ENCODE measurements at regions not wholly inside any gene's neighbourhood (a gene's known extent, or its start where the extent isn't known, plus 50 kb on each side); places are given as distances from the start of the nearest gene placed in this dataset.
A peak's percentile ranks its signal among the peaks of the same experiment; 100 is the strongest.

GRCh38 chr15:93164409-93164808 is 75.4 kb upstream of the RGMA start:
- Histone ChIP-seq H3K9me2 (ENCODE audit: insufficient read depth) (no peaks in the 10 kb centered on the region), H3K79me2 (ENCODE audit: insufficient read depth, low read length) (no peaks in the 10 kb centered on the region), H3K4me3 (replicated peaks in 1 of 2; ENCODE audit: low read depth in 1 of 2, low read length in 2 of 2) (no peak overlapping the region), H3K9ac (ENCODE audit: low read length) (no peak overlapping the region), H3K9me3 (ENCODE audit: control insufficient read depth in 1 of 2, insufficient read depth in 1 of 2, low read depth in 1 of 2, low read length in 2 of 2) (no peaks in the 10 kb centered on the region), H2AFZ (ENCODE audit: low read depth, low read length, poor library complexity, severe bottlenecking) (no peak overlapping the region), H3K27me3 (ENCODE audit: insufficient read depth, low read length) (peaks cover 37% of the 10 kb centered on the region), H3K27ac (ENCODE audit: low read depth, low read length) (no peak overlapping the region), H3K4me2 (ENCODE audit: low read length) (no peak overlapping the region), H3K36me3 (ENCODE audit: control insufficient read depth in 1 of 2, insufficient read depth in 2 of 2, low read length in 2 of 2) (no peaks in the 10 kb centered on the region), H4K20me1 (ENCODE audit: insufficient read depth) (no peaks in the 10 kb centered on the region), H3K4me1 (ENCODE audit: control insufficient read depth in 1 of 2, insufficient read depth in 2 of 2, low read length in 2 of 2) (no peaks in the 10 kb centered on the region)
- ChIA-PET POLR2A (no interaction called here), RAD21 (ENCODE audit: low non-redundant PET in 1 of 2, low total read pairs in 2 of 2, uncharacterized antibody in 2 of 2, unreplicated experiment in 2 of 2) (no interaction called here), CTCF (no interaction called here)
- ATAC-seq (no peak), DNase-seq (ENCODE audit: low read depth, low spot score) (no peak)
- TF ChIP-seq SRF (IDR thresholded peaks at IDR 0.05; ENCODE audit: low read depth) (no peak), ZBTB33 (IDR thresholded peaks at IDR 0.05; ENCODE audit: extremely low read depth, insufficient replicate concordance, low read length) (no peak)
- no TSS peak for BruUV-seq (replicated peaks)
- intact Hi-C loops (cut with micrococcal nuclease), result no loop called here

GRCh38 chr15:93162560-93162959 is 73.5 kb upstream of the RGMA start:
- POLR2A ChIA-PET, result no interaction called here
- no peaks in the 10 kb centered on the region for H3K4me1 ChIP-seq (ENCODE audit: control insufficient read depth in 1 of 2, insufficient read depth in 2 of 2, low read length in 2 of 2)
- BruUV-seq (replicated peaks), result no TSS peak
- H3K27ac ChIP-seq (ENCODE audit: low read depth, low read length), result no peak overlapping the region
- H3K27me3 ChIP-seq (ENCODE audit: insufficient read depth, low read length), result peaks cover 23% of the 10 kb centered on the region
- no peak for TF ChIP-seq CEBPB (IDR thresholded peaks at IDR 0.05; ENCODE audit: low read depth)
- TF ChIP-seq CTCF (IDR thresholded peaks at IDR 0.05 in 2 of 3, conservative IDR thresholded peaks at IDR 0.05 in 1 of 3; ENCODE audit: borderline replicate concordance in 1 of 3, insufficient read depth in 1 of 3, low read depth in 2 of 3, low read length in 2 of 3), result 0 out of 6 replicates have a peak, but pooled peaks of 1 of the 3 experiments have one; percentile 9
- H3K9me2 ChIP-seq (ENCODE audit: insufficient read depth), result no peaks in the 10 kb centered on the region
- intact Hi-C loops (cut with micrococcal nuclease), result no loop called here
- no peaks in the 10 kb centered on the region for H3K36me3 ChIP-seq (ENCODE audit: control insufficient read depth in 1 of 2, insufficient read depth in 2 of 2, low read length in 2 of 2)
- no peaks in the 10 kb centered on the region for H3K79me2 ChIP-seq (ENCODE audit: insufficient read depth, low read length)
- no peak overlapping the region for H3K4me2 ChIP-seq (ENCODE audit: low read length)
- no peaks in the 10 kb centered on the region for H4K20me1 ChIP-seq (ENCODE audit: insufficient read depth)
- no peak overlapping the region for H3K9ac ChIP-seq (ENCODE audit: low read length)
- RAD21 ChIA-PET (ENCODE audit: low non-redundant PET in 1 of 2, low total read pairs in 2 of 2, uncharacterized antibody in 2 of 2, unreplicated experiment in 2 of 2), result no interaction called here
- H3K9me3 ChIP-seq (ENCODE audit: control insufficient read depth in 1 of 2, insufficient read depth in 1 of 2, low read depth in 1 of 2, low read length in 2 of 2), result no peaks in the 10 kb centered on the region
- no peak for DNase-seq (ENCODE audit: low read depth, low spot score)
- no peak for ATAC-seq
- no peak overlapping the region for H3K4me3 ChIP-seq (replicated peaks in 1 of 2; ENCODE audit: low read depth in 1 of 2, low read length in 2 of 2)
- CTCF ChIA-PET, result no interaction called here
- no peak overlapping the region for H2AFZ ChIP-seq (ENCODE audit: low read depth, low read length, poor library complexity, severe bottlenecking)
